GM19193 (cell line): ENCODE measurements at regions not wholly inside any gene's neighbourhood (a gene's known extent, or its start where the extent isn't known, plus 50 kb on each side); places are given as distances from the start of the nearest gene placed in this dataset.

Source experiments
- POLR2A ChIP-seq: IDR thresholded peaks from 4 replicates; pipeline ENCODE4 v1.6.1; 2011; ENCODE audit not compliant: insufficient read depth, insufficient read length; ENCODE audit errors: extremely low read depth

- no peak for TF ChIP-seq POLR2A
Measured at GRCh38 chr6:144767051-144767450, 481.9 kb downstream of the UTRN start.

- no peak for TF ChIP-seq POLR2A
Measured at GRCh38 chr6:144768551-144769075, 483.5 kb downstream of the UTRN start.

GRCh38 chr6:144769142-144769541 is 484.0 kb downstream of the UTRN start:
- no peak for TF ChIP-seq POLR2A

- no peak for TF ChIP-seq POLR2A
Measured at GRCh38 chr6:144776031-144776819, 491.1 kb downstream of the UTRN start.

GRCh38 chr6:144777249-144777648 is 492.1 kb downstream of the UTRN start:
- TF ChIP-seq POLR2A, result no peak

- TF ChIP-seq POLR2A, result no peak
Measured at GRCh38 chr6:144778056-144778455, 492.9 kb downstream of the UTRN start.

- TF ChIP-seq POLR2A, result no peak
Measured at GRCh38 chr6:144778773-144779492, 493.8 kb downstream of the UTRN start.

- TF ChIP-seq POLR2A, result no peak
Measured at GRCh38 chr6:144781836-144782235, 496.7 kb downstream of the UTRN start.

- TF ChIP-seq POLR2A, result no peak
Measured at GRCh38 chr6:144782634-144783033, 497.5 kb downstream of the UTRN start.

- no peak for TF ChIP-seq POLR2A
Measured at GRCh38 chr6:144785056-144785455, 499.9 kb downstream of the UTRN start.

- no peak for TF ChIP-seq POLR2A
Measured at GRCh38 chr6:144786825-144787224, 501.7 kb downstream of the UTRN start.

- TF ChIP-seq POLR2A, result no peak
Measured at GRCh38 chr6:144793744-144794143, 508.6 kb downstream of the UTRN start.

- TF ChIP-seq POLR2A, result no peak
Measured at GRCh38 chr6:144796070-144796469, 510.9 kb downstream of the UTRN start.

- TF ChIP-seq POLR2A, result no peak
Measured at GRCh38 chr6:144797881-144798589, 512.9 kb downstream of the UTRN start.

- TF ChIP-seq POLR2A, result no peak
Measured at GRCh38 chr6:144804246-144804790, 519.2 kb downstream of the UTRN start.

GRCh38 chr6:144805049-144805448 is 519.9 kb downstream of the UTRN start:
- no peak for TF ChIP-seq POLR2A

GRCh38 chr6:144806222-144806621 is 521.1 kb downstream of the UTRN start:
- no peak for TF ChIP-seq POLR2A
